ENCODE measurements at regions not wholly inside any gene's neighbourhood (a gene's known extent, or its start where the extent isn't known, plus 50 kb on each side); places are given as distances from the start of the nearest gene placed in this dataset.

- DNase-seq (ENCODE audit: low read depth), result peak; percentile 11
- H3K4me3 ChIP-seq (ENCODE audit: low read length), result peak overlapping the region; percentile 35
- TF ChIP-seq, protein P1, sequence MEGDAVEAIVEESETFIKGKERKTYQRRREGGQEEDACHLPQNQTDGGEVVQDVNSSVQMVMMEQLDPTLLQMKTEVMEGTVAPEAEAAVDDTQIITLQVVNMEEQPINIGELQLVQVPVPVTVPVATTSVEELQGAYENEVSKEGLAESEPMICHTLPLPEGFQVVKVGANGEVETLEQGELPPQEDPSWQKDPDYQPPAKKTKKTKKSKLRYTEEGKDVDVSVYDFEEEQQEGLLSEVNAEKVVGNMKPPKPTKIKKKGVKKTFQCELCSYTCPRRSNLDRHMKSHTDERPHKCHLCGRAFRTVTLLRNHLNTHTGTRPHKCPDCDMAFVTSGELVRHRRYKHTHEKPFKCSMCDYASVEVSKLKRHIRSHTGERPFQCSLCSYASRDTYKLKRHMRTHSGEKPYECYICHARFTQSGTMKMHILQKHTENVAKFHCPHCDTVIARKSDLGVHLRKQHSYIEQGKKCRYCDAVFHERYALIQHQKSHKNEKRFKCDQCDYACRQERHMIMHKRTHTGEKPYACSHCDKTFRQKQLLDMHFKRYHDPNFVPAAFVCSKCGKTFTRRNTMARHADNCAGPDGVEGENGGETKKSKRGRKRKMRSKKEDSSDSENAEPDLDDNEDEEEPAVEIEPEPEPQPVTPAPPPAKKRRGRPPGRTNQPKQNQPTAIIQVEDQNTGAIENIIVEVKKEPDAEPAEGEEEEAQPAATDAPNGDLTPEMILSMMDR (conservative IDR thresholded peaks at IDR 0.05; ENCODE audit: low read length), result no peak
Measured at GRCh38 chr11:22433094-22433455, 94.9 kb downstream of the SLC17A6 start.

GRCh38 chr11:22432291-22433093 lies 94.3 kb downstream of the SLC17A6 start:
- H3K4me3 ChIP-seq (ENCODE audit: low read length), result peak overlapping the region; percentile 35
- TF ChIP-seq, protein P1 (conservative IDR thresholded peaks at IDR 0.05; ENCODE audit: low read length), result no peak
- peak; percentile 25 for DNase-seq (ENCODE audit: low read depth)

- TF ChIP-seq, protein P1 (conservative IDR thresholded peaks at IDR 0.05; ENCODE audit: low read length), result no peak
- no peak for DNase-seq (ENCODE audit: low read depth)
- H3K4me3 ChIP-seq (ENCODE audit: low read length), result no peak overlapping the region
Measured at GRCh38 chr11:22431106-22431505, 92.9 kb downstream of the SLC17A6 start.

DNA sequence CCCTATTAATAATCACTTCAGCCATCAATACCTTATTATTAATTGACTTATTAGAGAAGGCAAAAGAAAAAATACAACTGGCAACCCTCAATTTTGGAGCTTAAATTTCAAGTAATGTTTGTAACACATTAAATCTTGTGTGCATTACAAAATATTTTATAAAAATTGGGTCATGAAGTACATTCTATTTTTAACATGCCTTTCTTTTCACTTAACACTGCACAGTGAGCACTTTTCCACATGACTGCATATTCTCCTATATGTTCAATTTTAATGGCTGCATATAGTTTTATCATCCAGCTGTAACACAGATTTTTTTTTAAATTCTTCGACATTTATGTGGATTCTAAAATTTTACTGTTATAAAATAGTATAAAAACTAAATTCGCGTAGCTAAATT lies 92.5 kb downstream of the SLC17A6 start:
- DNase-seq (ENCODE audit: low read depth), result no peak
- no peak overlapping the region for H3K4me3 ChIP-seq (ENCODE audit: low read length)
- TF ChIP-seq, protein P1 (conservative IDR thresholded peaks at IDR 0.05; ENCODE audit: low read length), result no peak

DNA sequence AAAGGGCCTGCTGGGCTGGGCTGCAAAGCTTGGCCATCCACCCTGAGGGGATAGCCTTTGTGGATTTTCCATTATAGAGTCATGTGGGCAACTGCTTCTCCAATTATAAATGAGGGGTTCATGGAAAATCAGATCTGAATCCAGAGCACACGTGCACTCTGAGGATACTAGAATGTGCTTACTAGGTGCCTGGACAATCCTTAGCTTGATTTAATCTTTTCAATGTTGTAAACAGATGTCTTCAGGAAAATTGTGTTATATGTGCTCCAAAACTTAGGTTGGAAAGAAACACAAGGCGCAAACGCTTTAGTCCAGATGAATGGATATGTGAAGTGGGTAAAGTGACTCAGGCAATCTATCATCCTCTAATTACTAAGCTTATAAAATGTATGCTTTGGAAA lies 92.0 kb downstream of the SLC17A6 start:
- peak; percentile 5 for DNase-seq (ENCODE audit: low read depth)

More for the DNA sequence above, 92.0 kb downstream of the SLC17A6 start:
- H3K4me3 ChIP-seq (ENCODE audit: low read length), result no peak overlapping the region
- TF ChIP-seq, protein P1 (conservative IDR thresholded peaks at IDR 0.05; ENCODE audit: low read length), result no peak

All from AG10803 (cell line).